H9 (cell line): ENCODE measurements at regions not wholly inside any gene's neighbourhood (a gene's known extent, or its start where the extent isn't known, plus 50 kb on each side); places are given as distances from the start of the nearest gene placed in this dataset.

Experiments used
- DNase-seq: peaks from one replicate; pipeline ENCODE4 v3.0.0-alpha.2; 2017
- H2AFZ ChIP-seq: one replicate; pipeline ENCODE4 v1.6.1; 2013; ENCODE audit warnings: mild to moderate bottlenecking, low read length, control low read depth, moderate library complexity
- H2AK5ac ChIP-seq: 2 replicates; pipeline ENCODE4 v1.6.1; 2013; ENCODE audit warnings: low read length, control low read depth, mixed read lengths; ENCODE audit not compliant: insufficient read length
- H2BK120ac ChIP-seq: one replicate; pipeline ENCODE4 v1.6.1; 2013; ENCODE audit warnings: low read depth, mild to moderate bottlenecking, low read length, control low read depth, inconsistent platforms; ENCODE audit not compliant: poor library complexity, severe bottlenecking
- H2BK12ac ChIP-seq: 2 replicates; pipeline ENCODE4 v1.6.1; 2013; ENCODE audit warnings: low read length, control low read depth, mixed read lengths, low read depth; ENCODE audit not compliant: insufficient read length
- H2BK15ac ChIP-seq: 2 replicates; pipeline ENCODE4 v1.6.1; 2013; ENCODE audit warnings: low read depth, low read length, control low read depth
- H2BK20ac ChIP-seq: one replicate; pipeline ENCODE4 v1.6.1; 2013; ENCODE audit warnings: low read depth, mild to moderate bottlenecking, low read length, control low read depth, inconsistent platforms; ENCODE audit not compliant: poor library complexity, severe bottlenecking
- H2BK5ac ChIP-seq: 2 replicates; pipeline ENCODE4 v1.6.1; 2013; ENCODE audit warnings: low read length, control low read depth, mixed read lengths; ENCODE audit not compliant: insufficient read length
- H3K14ac ChIP-seq: 2 replicates; pipeline ENCODE4 v1.6.1; 2013; ENCODE audit warnings: low read length, control low read depth; ENCODE audit not compliant: insufficient read depth
- H3K18ac ChIP-seq: 2 replicates; pipeline ENCODE4 v1.6.1; 2013; ENCODE audit warnings: low read depth, mild to moderate bottlenecking, mixed read lengths, low read length, control low read depth; ENCODE audit not compliant: insufficient read length
- H3K23ac ChIP-seq: 2 replicates; pipeline ENCODE4 v1.6.1; 2013; ENCODE audit warnings: low read length, control low read depth, mixed read lengths, low read depth; ENCODE audit not compliant: insufficient read length
- H3K23me2 ChIP-seq: 2 replicates; pipeline ENCODE4 v1.6.1; 2013; ENCODE audit warnings: low read depth, mild to moderate bottlenecking, mixed read lengths, low read length, control low read depth; ENCODE audit not compliant: insufficient read length, poor library complexity, severe bottlenecking
- H3K27ac ChIP-seq: 2 replicates; pipeline ENCODE4 v1.5.1; 2013; ENCODE audit warnings: low read length, control low read depth, mixed read lengths, low read depth; ENCODE audit not compliant: insufficient read length
- H3K27me3 ChIP-seq: 2 replicates; pipeline ENCODE4 v1.6.1; 2013; ENCODE audit warnings: low read length, control low read depth, inconsistent platforms; ENCODE audit not compliant: insufficient read depth
- H3K4ac ChIP-seq: 2 replicates; pipeline ENCODE4 v1.6.1; 2013; ENCODE audit warnings: low read depth, mild to moderate bottlenecking, control low read depth, inconsistent platforms, low read length, moderate library complexity
- H3K4me1 ChIP-seq: 2 replicates; pipeline ENCODE4 v1.6.1; 2013; ENCODE audit warnings: low read length, control low read depth, inconsistent platforms; ENCODE audit not compliant: insufficient read depth
- H3K4me2 ChIP-seq: 2 replicates; pipeline ENCODE4 v1.6.1; 2013; ENCODE audit warnings: low read length, control low read depth, mixed read lengths; ENCODE audit not compliant: insufficient read length, insufficient read depth
- H3K56ac ChIP-seq: 2 replicates; pipeline ENCODE4 v1.6.1; 2013; ENCODE audit warnings: low read depth, mild to moderate bottlenecking, mixed read lengths, low read length, control low read depth; ENCODE audit not compliant: insufficient read length
- H3K79me1 ChIP-seq: 2 replicates; pipeline ENCODE4 v1.6.1; 2013; ENCODE audit warnings: low read depth, mild to moderate bottlenecking, moderate library complexity, low read length, control low read depth, inconsistent platforms; ENCODE audit not compliant: insufficient read depth, poor library complexity, severe bottlenecking
- H3K79me2 ChIP-seq: 2 replicates; pipeline ENCODE4 v1.6.1; 2013; ENCODE audit warnings: low read length, control low read depth, inconsistent platforms; ENCODE audit not compliant: insufficient read depth
- H3K9ac ChIP-seq: 2 replicates; pipeline ENCODE4 v1.6.1; 2013; ENCODE audit warnings: low read length, control low read depth, mixed read lengths; ENCODE audit not compliant: insufficient read length; ENCODE audit errors: extremely low read depth
- H3K9me3 ChIP-seq: one replicate; pipeline ENCODE4 v1.6.1; 2013; ENCODE audit warnings: low read depth, low read length, inconsistent platforms; ENCODE audit not compliant: control insufficient read depth
- H3T11ph ChIP-seq: one replicate; pipeline ENCODE4 v1.6.1; 2013; ENCODE audit warnings: mild to moderate bottlenecking, low read length, control low read depth, inconsistent platforms
- H4K20me1 ChIP-seq: one replicate; pipeline ENCODE4 v1.6.1; 2013; ENCODE audit not compliant: control insufficient read depth, insufficient read length, insufficient read depth
- H4K5ac ChIP-seq: 2 replicates; pipeline ENCODE4 v1.6.1; 2013; ENCODE audit warnings: low read depth, mild to moderate bottlenecking, mixed read lengths, low read length, control low read depth; ENCODE audit not compliant: insufficient read length
- H4K8ac ChIP-seq: replicated peaks from 2 replicates; pipeline ENCODE4 v1.6.1; 2013; ENCODE audit warnings: low read length, control low read depth, mixed read lengths, low read depth; ENCODE audit not compliant: insufficient read length
- H4K91ac ChIP-seq: 2 replicates; pipeline ENCODE4 v1.6.1; 2013; ENCODE audit warnings: low read depth, mild to moderate bottlenecking, moderate library complexity, mixed read lengths, low read length, control low read depth; ENCODE audit not compliant: insufficient read length
- H3K27ac Mint-ChIP-seq, 3 experiments: 2 replicates in 2 of 3; 3 replicates in 1 of 3; pipeline ENCODE4 v1.8.0; 2020 to 2021; ENCODE audit warnings: mixed read lengths in 3 of 3, mild to moderate bottlenecking in 1 of 3, moderate library complexity in 1 of 3
- H3K27me3 Mint-ChIP-seq: 2 replicates; pipeline ENCODE4 v1.8.0; 2021; ENCODE audit warnings: low read depth, mild to moderate bottlenecking, moderate library complexity, mixed read lengths
- H3K36me3 Mint-ChIP-seq, 3 experiments: 2 replicates in 2 of 3; 3 replicates in 1 of 3; pipeline ENCODE4 v1.8.0; 2020 to 2021; ENCODE audit warnings: low read depth in 3 of 3, mixed read lengths in 3 of 3; ENCODE audit not compliant: insufficient read depth in 1 of 3
- H3K4me1 Mint-ChIP-seq, 2 experiments: 2 replicates each; pipeline ENCODE4 v1.8.0; 2020; ENCODE audit warnings: mixed read lengths in 2 of 2
- H3K4me3 Mint-ChIP-seq, 2 experiments: 2 replicates in 1 of 2; 3 replicates in 1 of 2; pipeline ENCODE4 v1.8.0; 2020 to 2021; ENCODE audit warnings: mild to moderate bottlenecking in 2 of 2, mixed read lengths in 2 of 2, moderate library complexity in 1 of 2
- H3K9me3 Mint-ChIP-seq, 2 experiments: 2 replicates in 1 of 2; 3 replicates in 1 of 2; pipeline ENCODE4 v1.8.0; 2020; ENCODE audit warnings: mild to moderate bottlenecking in 2 of 2, mixed read lengths in 2 of 2, moderate library complexity in 1 of 2
- WGBS: extraction: QIAGEN DNeasy Blood & Tissue Kit; methylation state at CpG from one replicate; pipeline ENCODE4 v1.1.7; 2013; ENCODE audit warnings: missing lambda C conversion rate, low lambda C conversion rate, mixed read lengths; ENCODE audit not compliant: insufficient read length; ENCODE audit errors: extremely low coverage; 5-methylcytosine and 5-hydroxymethylcytosine counted together
- TF ChIP-seq, protein P1 (sequence below): fragments of 200-600 bp; sonication (generic); conservative IDR thresholded peaks from 3 replicates; pipeline ENCODE4 v1.8.0; 2021; ENCODE audit warnings: antibody characterized with exemption, mild to moderate bottlenecking

DNA sequence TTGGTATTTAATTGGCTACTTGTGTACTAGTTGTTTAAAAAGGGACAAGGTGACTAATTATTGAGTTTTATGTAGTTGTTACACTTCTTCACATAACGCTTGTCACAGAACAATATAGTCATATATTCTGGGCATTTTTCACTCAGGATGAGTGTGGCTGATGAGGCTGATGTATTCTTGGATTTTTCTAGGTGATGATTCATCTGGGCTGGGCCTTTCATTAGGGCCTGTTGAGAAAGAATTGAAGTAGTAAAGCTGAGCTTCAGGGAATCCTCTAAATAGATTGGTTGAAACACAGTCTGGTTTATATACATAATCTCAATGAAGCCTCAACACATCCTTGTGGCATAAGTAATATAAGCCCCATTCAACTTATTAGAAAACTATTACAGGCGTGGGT lies 445.7 kb downstream of the DAD1 start:
- Histone ChIP-seq H3K23me2 (no peaks in the 10 kb centered on the region), H4K91ac (no peak overlapping the region), H3K27ac (no peak overlapping the region), H3K79me1 (no peaks in the 10 kb centered on the region), H3K4me2 (no peak overlapping the region), H2BK20ac (no peak overlapping the region), H3K18ac (no peak overlapping the region), H2BK120ac (no peak overlapping the region), H2BK15ac (no peak overlapping the region), H3K79me2 (no peaks in the 10 kb centered on the region), H4K8ac (no peak overlapping the region), H3K23ac (no peak overlapping the region), H2AFZ (no peak overlapping the region), H3T11ph (no peak overlapping the region), H3K9ac (no peak overlapping the region), H3K4me1 (no peaks in the 10 kb centered on the region), H3K27me3 (no peaks in the 10 kb centered on the region), H2BK5ac (no peak overlapping the region), H3K4ac (no peak overlapping the region), H2AK5ac (no peak overlapping the region), H4K5ac (no peak overlapping the region), H4K20me1 (no peaks in the 10 kb centered on the region), H3K9me3 (no peaks in the 10 kb centered on the region), H2BK12ac (no peak overlapping the region), H3K14ac (no peak overlapping the region), H3K56ac (no peak overlapping the region)
- Mint-ChIP-seq H3K27ac (no peak overlapping the region), H3K4me3 (no peak overlapping the region), H3K36me3 (no peaks in the 10 kb centered on the region), H3K4me1 (no peaks in the 10 kb centered on the region), H3K27me3 (peaks cover 8% of the 10 kb centered on the region), H3K9me3 (no peaks in the 10 kb centered on the region; a peak in 1 of 5 replicates)
- no peak for DNase-seq
- no CpG with 5 or more reads among the region's 2 CpGs for WGBS
- TF ChIP-seq, protein P1, sequence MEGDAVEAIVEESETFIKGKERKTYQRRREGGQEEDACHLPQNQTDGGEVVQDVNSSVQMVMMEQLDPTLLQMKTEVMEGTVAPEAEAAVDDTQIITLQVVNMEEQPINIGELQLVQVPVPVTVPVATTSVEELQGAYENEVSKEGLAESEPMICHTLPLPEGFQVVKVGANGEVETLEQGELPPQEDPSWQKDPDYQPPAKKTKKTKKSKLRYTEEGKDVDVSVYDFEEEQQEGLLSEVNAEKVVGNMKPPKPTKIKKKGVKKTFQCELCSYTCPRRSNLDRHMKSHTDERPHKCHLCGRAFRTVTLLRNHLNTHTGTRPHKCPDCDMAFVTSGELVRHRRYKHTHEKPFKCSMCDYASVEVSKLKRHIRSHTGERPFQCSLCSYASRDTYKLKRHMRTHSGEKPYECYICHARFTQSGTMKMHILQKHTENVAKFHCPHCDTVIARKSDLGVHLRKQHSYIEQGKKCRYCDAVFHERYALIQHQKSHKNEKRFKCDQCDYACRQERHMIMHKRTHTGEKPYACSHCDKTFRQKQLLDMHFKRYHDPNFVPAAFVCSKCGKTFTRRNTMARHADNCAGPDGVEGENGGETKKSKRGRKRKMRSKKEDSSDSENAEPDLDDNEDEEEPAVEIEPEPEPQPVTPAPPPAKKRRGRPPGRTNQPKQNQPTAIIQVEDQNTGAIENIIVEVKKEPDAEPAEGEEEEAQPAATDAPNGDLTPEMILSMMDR = no peak
